ENCODE measurements at regions not wholly inside any gene's neighbourhood (a gene's known extent, or its start where the extent isn't known, plus 50 kb on each side); places are given as distances from the start of the nearest gene placed in this dataset.

GRCh38 chr11:96470521-96470920 lies 80.7 kb downstream of the JRKL start (continued):
- no peak for TF ChIP-seq SIN3A (IDR thresholded peaks at IDR 0.05; ENCODE audit: borderline replicate concordance, low read depth, low read length)
- TF ChIP-seq TAF1 (IDR thresholded peaks at IDR 0.05; ENCODE audit: borderline replicate concordance, low read depth, low read length) = no peak
- no peak for TF ChIP-seq ELF1 (IDR thresholded peaks at IDR 0.05)
- TF ChIP-seq, protein P1, sequence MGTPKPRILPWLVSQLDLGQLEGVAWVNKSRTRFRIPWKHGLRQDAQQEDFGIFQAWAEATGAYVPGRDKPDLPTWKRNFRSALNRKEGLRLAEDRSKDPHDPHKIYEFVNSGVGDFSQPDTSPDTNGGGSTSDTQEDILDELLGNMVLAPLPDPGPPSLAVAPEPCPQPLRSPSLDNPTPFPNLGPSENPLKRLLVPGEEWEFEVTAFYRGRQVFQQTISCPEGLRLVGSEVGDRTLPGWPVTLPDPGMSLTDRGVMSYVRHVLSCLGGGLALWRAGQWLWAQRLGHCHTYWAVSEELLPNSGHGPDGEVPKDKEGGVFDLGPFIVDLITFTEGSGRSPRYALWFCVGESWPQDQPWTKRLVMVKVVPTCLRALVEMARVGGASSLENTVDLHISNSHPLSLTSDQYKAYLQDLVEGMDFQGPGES (IDR thresholded peaks at IDR 0.05; ENCODE audit: low read depth, low read length) = no peak
- TF ChIP-seq RCOR1 (IDR thresholded peaks at IDR 0.05; ENCODE audit: low read length) = no peak

GRCh38 chr11:96472085-96472484 lies 82.3 kb downstream of the JRKL start:
- no peak for DNase-seq
- H2AFZ ChIP-seq (ENCODE audit: low read depth) = no peak overlapping the region
- no peak overlapping the region for H3K4me2 ChIP-seq
- no peaks in the 10 kb centered on the region for H3K27me3 ChIP-seq (ENCODE audit: insufficient read depth)
- POLR2A ChIA-PET = no interaction called here
- H3K79me2 ChIP-seq (ENCODE audit: insufficient read depth) = no peaks in the 10 kb centered on the region
- WGBS (ENCODE audit: low lambda C conversion rate) = 13% methylated on average over 1 of the region's 1 CpG
- no peak for TF ChIP-seq JUND (IDR thresholded peaks at IDR 0.05)
- no peak for TF ChIP-seq RAD21 (IDR thresholded peaks at IDR 0.05; ENCODE audit: low read length)
- TF ChIP-seq MAX (IDR thresholded peaks at IDR 0.05; ENCODE audit: low read depth) = no peak
- TF ChIP-seq FOXJ3 (CRISPR knock-in tag; IDR thresholded peaks at IDR 0.05) = no peak
- no peak for TF ChIP-seq NFIC (IDR thresholded peaks at IDR 0.05; ENCODE audit: borderline replicate concordance)
- TF ChIP-seq CTCF (IDR thresholded peaks at IDR 0.05) = peak; percentile 13; the same call in 1 of the 2 replicates
- TF ChIP-seq FOSL2 (IDR thresholded peaks at IDR 0.05; ENCODE audit: borderline replicate concordance, low read depth) = no peak
- H4K20me1 ChIP-seq (ENCODE audit: insufficient read depth) = no peaks in the 10 kb centered on the region
- H3K36me3 ChIP-seq (replicated peaks in 1 of 2; ENCODE audit: control insufficient read depth in 1 of 2, insufficient read depth in 2 of 2, low read length in 1 of 2) = no peaks in the 10 kb centered on the region
- CTCF ChIA-PET = interaction anchor here (1.2 to 1.5 kb wide), 2 partner anchors 9 to 669 kb away, joined by 4 to 5 read pairs; no protein-coding TSS in a partner anchor
- H3K4me3 ChIP-seq (ENCODE audit: low read depth in 2 of 2, low read length in 1 of 2) = no peak overlapping the region
- no peak overlapping the region for H3K27ac ChIP-seq (ENCODE audit: low read depth in 2 of 2, low read length in 1 of 2)
- H3K9me2 ChIP-seq = no peaks in the 10 kb centered on the region
- H3F3A ChIP-seq (replicated peaks; ENCODE audit: insufficient read depth) = no peaks in the 10 kb centered on the region
- no peaks in the 10 kb centered on the region for H3K4me1 ChIP-seq (ENCODE audit: control insufficient read depth in 1 of 2, insufficient read depth in 2 of 2, low read depth in 1 of 2, low read length in 1 of 2)
- no peaks in the 10 kb centered on the region for H3K9me3 ChIP-seq
- H3K9ac ChIP-seq = no peak overlapping the region

DNA sequence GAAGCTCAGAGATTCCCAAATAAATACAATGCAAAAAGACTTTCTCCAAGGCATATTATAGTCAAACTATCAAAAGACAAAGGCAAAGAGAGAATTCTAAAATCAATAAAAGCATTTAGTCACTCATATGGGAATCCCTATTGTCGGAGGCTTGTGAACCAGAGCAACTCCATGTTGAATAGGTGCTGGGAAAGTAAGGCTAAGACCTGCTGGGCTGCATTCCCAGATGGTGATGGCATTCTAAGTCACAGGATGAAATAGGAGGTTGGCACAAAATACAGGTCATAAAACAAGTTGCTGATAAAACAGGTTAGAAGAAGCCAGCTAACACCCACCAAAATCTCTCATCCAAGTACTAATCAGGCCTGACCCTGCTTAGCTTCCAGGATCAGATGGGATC lies 84.5 kb downstream of the JRKL start:
- ChIA-PET POLR2A (no interaction called here), CTCF (no interaction called here)
- no peak for DNase-seq
- no peak overlapping the region for H2AFZ ChIP-seq (ENCODE audit: low read depth)
- no peak overlapping the region for H3K27ac ChIP-seq (ENCODE audit: low read depth in 2 of 2, low read length in 1 of 2)
- H3K4me2 ChIP-seq = no peak overlapping the region
- H3K79me2 ChIP-seq (ENCODE audit: insufficient read depth) = no peaks in the 10 kb centered on the region
- no peaks in the 10 kb centered on the region for H3K36me3 ChIP-seq (replicated peaks in 1 of 2; ENCODE audit: control insufficient read depth in 1 of 2, insufficient read depth in 2 of 2, low read length in 1 of 2)
- H3K9me2 ChIP-seq = no peaks in the 10 kb centered on the region
- WGBS (ENCODE audit: low lambda C conversion rate) = 14% methylated on average over 1 of the region's 1 CpG
- H3K4me1 ChIP-seq (ENCODE audit: control insufficient read depth in 1 of 2, insufficient read depth in 2 of 2, low read depth in 1 of 2, low read length in 1 of 2) = no peaks in the 10 kb centered on the region
- TF ChIP-seq RXRA (IDR thresholded peaks at IDR 0.05; ENCODE audit: borderline replicate concordance, low read depth) (no peak), FOSL2 (IDR thresholded peaks at IDR 0.05; ENCODE audit: borderline replicate concordance, low read depth) (no peak), GATA2 (CRISPR knock-in tag; IDR thresholded peaks at IDR 0.05) (no peak), ELF1 (IDR thresholded peaks at IDR 0.05) (no peak), RAD21 (IDR thresholded peaks at IDR 0.05; ENCODE audit: low read length) (no peak), GABPA (IDR thresholded peaks at IDR 0.05; ENCODE audit: low read depth) (no peak), CHD2 (IDR thresholded peaks at IDR 0.05; ENCODE audit: low read length, partially characterized antibody) (no peak), RCOR1 (IDR thresholded peaks at IDR 0.05; ENCODE audit: low read length) (no peak)
- TF ChIP-seq, protein P2, sequence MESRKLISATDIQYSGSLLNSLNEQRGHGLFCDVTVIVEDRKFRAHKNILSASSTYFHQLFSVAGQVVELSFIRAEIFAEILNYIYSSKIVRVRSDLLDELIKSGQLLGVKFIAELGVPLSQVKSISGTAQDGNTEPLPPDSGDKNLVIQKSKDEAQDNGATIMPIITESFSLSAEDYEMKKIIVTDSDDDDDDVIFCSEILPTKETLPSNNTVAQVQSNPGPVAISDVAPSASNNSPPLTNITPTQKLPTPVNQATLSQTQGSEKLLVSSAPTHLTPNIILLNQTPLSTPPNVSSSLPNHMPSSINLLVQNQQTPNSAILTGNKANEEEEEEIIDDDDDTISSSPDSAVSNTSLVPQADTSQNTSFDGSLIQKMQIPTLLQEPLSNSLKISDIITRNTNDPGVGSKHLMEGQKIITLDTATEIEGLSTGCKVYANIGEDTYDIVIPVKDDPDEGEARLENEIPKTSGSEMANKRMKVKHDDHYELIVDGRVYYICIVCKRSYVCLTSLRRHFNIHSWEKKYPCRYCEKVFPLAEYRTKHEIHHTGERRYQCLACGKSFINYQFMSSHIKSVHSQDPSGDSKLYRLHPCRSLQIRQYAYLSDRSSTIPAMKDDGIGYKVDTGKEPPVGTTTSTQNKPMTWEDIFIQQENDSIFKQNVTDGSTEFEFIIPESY (IDR thresholded peaks at IDR 0.05; ENCODE audit: borderline replicate concordance, low read depth) = no peak
- TF ChIP-seq, protein P3, sequence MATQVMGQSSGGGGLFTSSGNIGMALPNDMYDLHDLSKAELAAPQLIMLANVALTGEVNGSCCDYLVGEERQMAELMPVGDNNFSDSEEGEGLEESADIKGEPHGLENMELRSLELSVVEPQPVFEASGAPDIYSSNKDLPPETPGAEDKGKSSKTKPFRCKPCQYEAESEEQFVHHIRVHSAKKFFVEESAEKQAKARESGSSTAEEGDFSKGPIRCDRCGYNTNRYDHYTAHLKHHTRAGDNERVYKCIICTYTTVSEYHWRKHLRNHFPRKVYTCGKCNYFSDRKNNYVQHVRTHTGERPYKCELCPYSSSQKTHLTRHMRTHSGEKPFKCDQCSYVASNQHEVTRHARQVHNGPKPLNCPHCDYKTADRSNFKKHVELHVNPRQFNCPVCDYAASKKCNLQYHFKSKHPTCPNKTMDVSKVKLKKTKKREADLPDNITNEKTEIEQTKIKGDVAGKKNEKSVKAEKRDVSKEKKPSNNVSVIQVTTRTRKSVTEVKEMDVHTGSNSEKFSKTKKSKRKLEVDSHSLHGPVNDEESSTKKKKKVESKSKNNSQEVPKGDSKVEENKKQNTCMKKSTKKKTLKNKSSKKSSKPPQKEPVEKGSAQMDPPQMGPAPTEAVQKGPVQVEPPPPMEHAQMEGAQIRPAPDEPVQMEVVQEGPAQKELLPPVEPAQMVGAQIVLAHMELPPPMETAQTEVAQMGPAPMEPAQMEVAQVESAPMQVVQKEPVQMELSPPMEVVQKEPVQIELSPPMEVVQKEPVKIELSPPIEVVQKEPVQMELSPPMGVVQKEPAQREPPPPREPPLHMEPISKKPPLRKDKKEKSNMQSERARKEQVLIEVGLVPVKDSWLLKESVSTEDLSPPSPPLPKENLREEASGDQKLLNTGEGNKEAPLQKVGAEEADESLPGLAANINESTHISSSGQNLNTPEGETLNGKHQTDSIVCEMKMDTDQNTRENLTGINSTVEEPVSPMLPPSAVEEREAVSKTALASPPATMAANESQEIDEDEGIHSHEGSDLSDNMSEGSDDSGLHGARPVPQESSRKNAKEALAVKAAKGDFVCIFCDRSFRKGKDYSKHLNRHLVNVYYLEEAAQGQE (IDR thresholded peaks at IDR 0.05; ENCODE audit: low read depth, low read length) = no peak
- no peaks in the 10 kb centered on the region for H4K20me1 ChIP-seq (ENCODE audit: insufficient read depth)
- H3K9ac ChIP-seq = no peak overlapping the region
- no peaks in the 10 kb centered on the region for H3K27me3 ChIP-seq (ENCODE audit: insufficient read depth)
- no peak overlapping the region for H3K4me3 ChIP-seq (ENCODE audit: low read depth in 2 of 2, low read length in 1 of 2)
- H3K9me3 ChIP-seq = no peaks in the 10 kb centered on the region
- no peaks in the 10 kb centered on the region for H3F3A ChIP-seq (replicated peaks; ENCODE audit: insufficient read depth)

Measured in SK-N-SH (cell line).